ENCODE measurements at regions not wholly inside any gene's neighbourhood (a gene's known extent, or its start where the extent isn't known, plus 50 kb on each side); places are given as distances from the start of the nearest gene placed in this dataset.

- no peak overlapping the region for H2AFZ ChIP-seq (ENCODE audit: low read length)
- H3K27ac ChIP-seq (ENCODE audit: low read length): no peak overlapping the region
- intact Hi-C loops (cut with micrococcal nuclease): no loop called here
- no peak overlapping the region for H3K4me3 ChIP-seq (ENCODE audit: low read length)
- ATAC-seq (no peak), DNase-seq (no peak)
- H3F3A ChIP-seq (ENCODE audit: low read length, unreplicated experiment): no peaks in the 10 kb centered on the region
- no peaks in the 10 kb centered on the region for H3K9me2 ChIP-seq (replicated peaks; ENCODE audit: low read length)
- no peaks in the 10 kb centered on the region for H3K36me3 ChIP-seq (ENCODE audit: low read depth, low read length)
- no TSS peak for BruUV-seq (replicated peaks)
- no peaks in the 10 kb centered on the region for H3K9me3 ChIP-seq (ENCODE audit: low read length)
- no peaks in the 10 kb centered on the region for H3K4me1 ChIP-seq (ENCODE audit: insufficient read depth, low read length)
- H4K20me1 ChIP-seq (ENCODE audit: low read length): no peaks in the 10 kb centered on the region
- CTCF ChIA-PET: no interaction called here
- no peaks in the 10 kb centered on the region for H3K79me2 ChIP-seq (ENCODE audit: low read length)
- POLR2A ChIA-PET (ENCODE audit: unreplicated experiment): no interaction called here
- no peak overlapping the region for H3K9ac ChIP-seq (ENCODE audit: low read length)
- H3K4me2 ChIP-seq (ENCODE audit: low read length): no peak overlapping the region
- H3K27me3 ChIP-seq (ENCODE audit: low read length): peaks cover 9% of the 10 kb centered on the region; the same call in 1 of the 2 replicates
- TF ChIP-seq EZH2phosphoT487 (IDR thresholded peaks at IDR 0.05; ENCODE audit: borderline replicate concordance, low read length) (no peak), CTCF (conservative IDR thresholded peaks at IDR 0.05; ENCODE audit: low read depth, low read length) (no peak), EZH2 (IDR thresholded peaks at IDR 0.05; ENCODE audit: low read length, unreplicated experiment) (no peak)
Measured at GRCh38 chr10:47098238-47098637, 187.0 kb downstream of the PTPN20 start.

- Histone ChIP-seq H3K27me3 (ENCODE audit: low read length) (peaks cover 9% of the 10 kb centered on the region; the same call in 1 of the 2 replicates), H3K4me3 (ENCODE audit: low read length) (no peak overlapping the region), H3K27ac (ENCODE audit: low read length) (no peak overlapping the region), H3K9ac (ENCODE audit: low read length) (no peak overlapping the region), H3K79me2 (ENCODE audit: low read length) (no peaks in the 10 kb centered on the region), H3K9me2 (replicated peaks; ENCODE audit: low read length) (no peaks in the 10 kb centered on the region), H2AFZ (ENCODE audit: low read length) (no peak overlapping the region), H3K36me3 (ENCODE audit: low read depth, low read length) (no peaks in the 10 kb centered on the region), H3F3A (ENCODE audit: low read length, unreplicated experiment) (no peaks in the 10 kb centered on the region), H3K4me1 (ENCODE audit: insufficient read depth, low read length) (no peaks in the 10 kb centered on the region), H3K4me2 (ENCODE audit: low read length) (no peak overlapping the region), H4K20me1 (ENCODE audit: low read length) (no peaks in the 10 kb centered on the region), H3K9me3 (ENCODE audit: low read length) (no peaks in the 10 kb centered on the region)
- ChIA-PET POLR2A (ENCODE audit: unreplicated experiment) (no interaction called here), CTCF (interaction anchor here (0.7 kb wide), 1 partner anchor 1705 kb away, joined by 3 read pairs; no protein-coding TSS in a partner anchor)
- DNase-seq (no peak), ATAC-seq (no peak)
- intact Hi-C loops (cut with micrococcal nuclease): no loop called here
- TF ChIP-seq EZH2 (IDR thresholded peaks at IDR 0.05; ENCODE audit: low read length, unreplicated experiment): no peak
- TF ChIP-seq CTCF (conservative IDR thresholded peaks at IDR 0.05; ENCODE audit: low read depth, low read length): no peak
- TF ChIP-seq EZH2phosphoT487 (IDR thresholded peaks at IDR 0.05; ENCODE audit: borderline replicate concordance, low read length): no peak
- BruUV-seq (replicated peaks): no TSS peak
Measured at GRCh38 chr10:47098964-47099363, 187.7 kb downstream of the PTPN20 start.

GRCh38 chr10:47099474-47099873, 188.2 kb downstream of the PTPN20 start:
- POLR2A ChIA-PET (ENCODE audit: unreplicated experiment): no interaction called here
- Histone ChIP-seq H3K4me1 (ENCODE audit: insufficient read depth, low read length) (no peaks in the 10 kb centered on the region), H4K20me1 (ENCODE audit: low read length) (no peaks in the 10 kb centered on the region), H3K4me2 (ENCODE audit: low read length) (no peak overlapping the region), H3F3A (ENCODE audit: low read length, unreplicated experiment) (no peaks in the 10 kb centered on the region), H3K27ac (ENCODE audit: low read length) (no peak overlapping the region), H3K9me2 (replicated peaks; ENCODE audit: low read length) (no peaks in the 10 kb centered on the region), H3K9me3 (ENCODE audit: low read length) (no peaks in the 10 kb centered on the region), H3K4me3 (ENCODE audit: low read length) (no peak overlapping the region), H3K27me3 (ENCODE audit: low read length) (peaks cover 7% of the 10 kb centered on the region; the same call in 1 of the 2 replicates), H3K36me3 (ENCODE audit: low read depth, low read length) (no peaks in the 10 kb centered on the region), H3K79me2 (ENCODE audit: low read length) (no peaks in the 10 kb centered on the region), H2AFZ (ENCODE audit: low read length) (no peak overlapping the region), H3K9ac (ENCODE audit: low read length) (no peak overlapping the region)
- ATAC-seq (no peak), DNase-seq (no peak)
- CTCF ChIA-PET: interaction anchor here (0.7 kb wide), 1 partner anchor 1704 kb away, joined by 3 read pairs; no protein-coding TSS in a partner anchor
- TF ChIP-seq EZH2phosphoT487 (IDR thresholded peaks at IDR 0.05; ENCODE audit: borderline replicate concordance, low read length) (no peak), EZH2 (IDR thresholded peaks at IDR 0.05; ENCODE audit: low read length, unreplicated experiment) (no peak), CTCF (conservative IDR thresholded peaks at IDR 0.05; ENCODE audit: low read depth, low read length) (no peak)
- intact Hi-C loops (cut with micrococcal nuclease): no loop called here
- no TSS peak for BruUV-seq (replicated peaks)
